Spleen (tissue), 11 donors: ENCODE measurements at regions not wholly inside any gene's neighbourhood (a gene's known extent, or its start where the extent isn't known, plus 50 kb on each side); places are given as distances from the start of the nearest gene placed in this dataset.

ENCODE experiments used
- DNase-seq: peaks from one replicate; pipeline ENCODE4 v3.0.0-alpha.2; 2020
- H3K27ac ChIP-seq, 8 donors: fragments of 200-600 bp; sonication (generic) in 7 of 8; 1 replicate in 4 of 8; 2 replicates in 4 of 8; pipeline versions ENCODE4 v1.5.0 to v1.8.0; 2016 to 2021; ENCODE audit warnings: inconsistent platforms in 4 of 8, mild to moderate bottlenecking in 4 of 8, moderate library complexity in 1 of 8
- H3K27me3 ChIP-seq, 7 donors: fragments of 200-600 bp; sonication (generic) in 6 of 7; replicated peaks in 1 of 7; 1 replicate in 4 of 7; 2 replicates in 3 of 7; pipeline versions ENCODE4 v1.5.0 to v1.8.0; 2016 to 2021; ENCODE audit warnings: inconsistent platforms in 3 of 7, mild to moderate bottlenecking in 1 of 7
- H3K36me3 ChIP-seq, 6 donors: fragments of 200-600 bp; sonication (generic) in 5 of 6; 1 replicate in 4 of 6; 2 replicates in 2 of 6; pipeline versions ENCODE4 v1.5.0 to v1.8.0; 2016 to 2021; ENCODE audit warnings: inconsistent platforms in 2 of 6
- H3K4me1 ChIP-seq, 6 donors: fragments of 200-600 bp; sonication (generic) in 5 of 6; 1 replicate in 3 of 6; 2 replicates in 3 of 6; pipeline versions ENCODE4 v1.5.0 to v1.8.0; 2016 to 2021; ENCODE audit warnings: inconsistent platforms in 3 of 6
- H3K4me3 ChIP-seq, 8 donors: fragments of 200-600 bp; sonication (generic) in 7 of 8; 1 replicate in 4 of 8; 2 replicates in 4 of 8; pipeline versions ENCODE4 v1.5.0 to v1.8.0; 2016 to 2021; ENCODE audit warnings: inconsistent platforms in 4 of 8, mild to moderate bottlenecking in 4 of 8, moderate library complexity in 2 of 8
- H3K9me3 ChIP-seq, 8 donors: fragments of 200-600 bp; sonication (generic) in 7 of 8; 1 replicate in 4 of 8; 2 replicates in 4 of 8; pipeline versions ENCODE4 v1.5.0 to v1.8.0; 2016 to 2021; ENCODE audit warnings: inconsistent platforms in 4 of 8
- POLR2A ChIP-seq, 3 donors: fragments of 450-650 bp; IDR thresholded peaks; one replicate each; pipeline ENCODE4 v1.5.1; 2017; ENCODE audit warnings: antibody characterized with exemption in 3 of 3, mild to moderate bottlenecking in 1 of 3
- POLR2AphosphoS5 ChIP-seq, 3 donors: sonication (generic); formaldehyde crosslinking; IDR thresholded peaks; one replicate each; pipeline ENCODE4 v1.5.1; 2017; ENCODE audit warnings: antibody characterized with exemption in 3 of 3
- WGBS, 5 donors: extraction: QIAGEN DNeasy Blood & Tissue Kit in 3 of 5; methylation state at CpG; one replicate each; pipeline versions ENCODE4 v1.1.5 to v1.1.7; 2013 to 2018; 5-methylcytosine and 5-hydroxymethylcytosine counted together
- intact Hi-C: fragments of 100-400 bp; cut with DNase I; formaldehyde crosslinking; loops from one replicate; pipeline ENCODE4 v1.15.0; 2023; ENCODE audit warnings: low total_unique reads
- TF ChIP-seq, protein P1 (sequence below), 11 experiments: fragments of 200-600 bp in 7 of 11; fragments of 450-650 bp in 4 of 11; sonication (generic) in 4 of 11; IDR thresholded peaks in 8 of 11; conservative IDR thresholded peaks in 3 of 11; 1 replicate in 7 of 11; 2 replicates in 4 of 11; pipeline versions ENCODE4 v1.4.0 to v1.8.0; 2016 to 2021; ENCODE audit warnings: antibody characterized with exemption in 11 of 11, inconsistent platforms in 4 of 11, mild to moderate bottlenecking in 1 of 11
- donor health status: healthy with polysubstance abuse.
- donor health status: DM: no; HTN: no; CAD: no; lungs with moderate emphysema.
- donor health status: DM: no; HTN: no; CAD: no.
- donor health status: Bipolar disorder and iron deficiency.
- donor health status: healthy.
- donor health status: DM: no; HTN: no; CAD: no.
- donor health status: DM: yes; HTN: yes; CAD: no.

DNA sequence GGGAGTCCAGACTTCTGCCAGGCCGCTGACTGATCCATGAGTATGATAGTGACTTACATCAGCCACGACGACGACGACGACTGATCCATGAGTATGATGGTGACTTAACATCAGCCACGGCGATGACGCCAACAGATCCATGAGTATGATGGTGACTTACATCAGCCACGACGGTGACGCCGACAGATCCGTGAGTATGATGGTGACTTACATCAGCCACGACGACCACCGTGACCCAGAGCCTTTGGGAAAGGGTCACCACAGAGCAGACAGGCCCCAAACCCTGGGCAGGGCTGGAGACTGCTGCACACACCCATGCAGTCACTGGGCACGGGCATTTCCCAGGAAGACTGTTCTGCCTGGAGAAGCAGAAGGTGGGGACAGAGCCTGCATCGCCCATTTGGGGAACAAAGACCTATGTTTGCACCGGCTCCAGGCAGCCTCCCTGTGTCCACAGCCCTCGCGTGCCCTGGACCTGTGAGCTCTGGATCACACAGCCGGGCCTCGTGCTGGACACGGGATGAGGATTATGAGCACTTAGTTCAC, 130.9 kb upstream of the SPACA7 start:
- TF ChIP-seq POLR2AphosphoS5 (IDR thresholded peaks at IDR 0.05) (no peak), POLR2A (IDR thresholded peaks at IDR 0.05) (no peak)
- TF ChIP-seq, protein P1, sequence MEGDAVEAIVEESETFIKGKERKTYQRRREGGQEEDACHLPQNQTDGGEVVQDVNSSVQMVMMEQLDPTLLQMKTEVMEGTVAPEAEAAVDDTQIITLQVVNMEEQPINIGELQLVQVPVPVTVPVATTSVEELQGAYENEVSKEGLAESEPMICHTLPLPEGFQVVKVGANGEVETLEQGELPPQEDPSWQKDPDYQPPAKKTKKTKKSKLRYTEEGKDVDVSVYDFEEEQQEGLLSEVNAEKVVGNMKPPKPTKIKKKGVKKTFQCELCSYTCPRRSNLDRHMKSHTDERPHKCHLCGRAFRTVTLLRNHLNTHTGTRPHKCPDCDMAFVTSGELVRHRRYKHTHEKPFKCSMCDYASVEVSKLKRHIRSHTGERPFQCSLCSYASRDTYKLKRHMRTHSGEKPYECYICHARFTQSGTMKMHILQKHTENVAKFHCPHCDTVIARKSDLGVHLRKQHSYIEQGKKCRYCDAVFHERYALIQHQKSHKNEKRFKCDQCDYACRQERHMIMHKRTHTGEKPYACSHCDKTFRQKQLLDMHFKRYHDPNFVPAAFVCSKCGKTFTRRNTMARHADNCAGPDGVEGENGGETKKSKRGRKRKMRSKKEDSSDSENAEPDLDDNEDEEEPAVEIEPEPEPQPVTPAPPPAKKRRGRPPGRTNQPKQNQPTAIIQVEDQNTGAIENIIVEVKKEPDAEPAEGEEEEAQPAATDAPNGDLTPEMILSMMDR (IDR thresholded peaks at IDR 0.05 in 8 of 11, conservative IDR thresholded peaks at IDR 0.05 in 3 of 11), result no peak
- WGBS, 5 donors, result 88 to 94% (median 90%) methylated on average over 24 to 25 of the region's 25 CpGs
- no peaks in the 10 kb centered on the region for H3K36me3 ChIP-seq

DNA sequence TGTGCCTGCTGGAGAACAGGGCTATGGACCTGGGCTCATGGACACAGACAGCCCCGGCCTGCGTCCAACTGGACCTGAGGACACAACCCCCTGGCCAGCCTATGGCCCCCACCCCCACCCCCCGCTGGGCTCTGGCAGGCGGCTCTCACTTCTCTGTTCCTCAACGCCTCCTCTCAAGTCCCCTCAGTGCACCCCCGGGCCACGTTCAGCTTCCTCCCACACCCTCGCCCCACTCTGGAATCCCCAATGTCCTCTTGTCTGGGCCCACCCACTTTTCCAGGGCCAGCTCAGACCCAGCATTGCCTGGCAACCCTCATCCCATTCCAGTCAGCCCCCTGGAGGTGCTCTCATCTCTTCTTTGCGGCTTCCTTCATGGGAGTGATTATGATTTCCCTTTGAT, 130.2 kb upstream of the SPACA7 start:
- TF ChIP-seq POLR2A (IDR thresholded peaks at IDR 0.05) (no peak), POLR2AphosphoS5 (IDR thresholded peaks at IDR 0.05) (no peak)
- TF ChIP-seq, protein P1 (IDR thresholded peaks at IDR 0.05 in 8 of 11, conservative IDR thresholded peaks at IDR 0.05 in 3 of 11), result no peak
- intact Hi-C loops, result no loop called here
- H3K36me3 ChIP-seq, result no peaks in the 10 kb centered on the region
- H3K4me3 ChIP-seq, result no peak overlapping the region
- 66 to 86% (median 76%) methylated on average over 9 of the region's 9 CpGs for WGBS, 5 donors
- no peaks in the 10 kb centered on the region for H3K4me1 ChIP-seq
- no peak overlapping the region for H3K27ac ChIP-seq
- peaks cover 0 to 11% (median 0%) of the 10 kb centered on the region in 7 donors for H3K27me3 ChIP-seq
- no peaks in the 10 kb centered on the region for H3K9me3 ChIP-seq
- DNase-seq, result peak; percentile 47

More for the DNA sequence above, 130.9 kb upstream of the SPACA7 start:
- no peaks in the 10 kb centered on the region for H3K4me1 ChIP-seq
- H3K4me3 ChIP-seq, result no peak overlapping the region
- intact Hi-C loops, result no loop called here
- no peaks in the 10 kb centered on the region for H3K9me3 ChIP-seq
- DNase-seq, result peak; percentile 67
- peaks cover 0 to 5% (median 0%) of the 10 kb centered on the region in 7 donors for H3K27me3 ChIP-seq
- H3K27ac ChIP-seq, result no peak overlapping the region

DNA sequence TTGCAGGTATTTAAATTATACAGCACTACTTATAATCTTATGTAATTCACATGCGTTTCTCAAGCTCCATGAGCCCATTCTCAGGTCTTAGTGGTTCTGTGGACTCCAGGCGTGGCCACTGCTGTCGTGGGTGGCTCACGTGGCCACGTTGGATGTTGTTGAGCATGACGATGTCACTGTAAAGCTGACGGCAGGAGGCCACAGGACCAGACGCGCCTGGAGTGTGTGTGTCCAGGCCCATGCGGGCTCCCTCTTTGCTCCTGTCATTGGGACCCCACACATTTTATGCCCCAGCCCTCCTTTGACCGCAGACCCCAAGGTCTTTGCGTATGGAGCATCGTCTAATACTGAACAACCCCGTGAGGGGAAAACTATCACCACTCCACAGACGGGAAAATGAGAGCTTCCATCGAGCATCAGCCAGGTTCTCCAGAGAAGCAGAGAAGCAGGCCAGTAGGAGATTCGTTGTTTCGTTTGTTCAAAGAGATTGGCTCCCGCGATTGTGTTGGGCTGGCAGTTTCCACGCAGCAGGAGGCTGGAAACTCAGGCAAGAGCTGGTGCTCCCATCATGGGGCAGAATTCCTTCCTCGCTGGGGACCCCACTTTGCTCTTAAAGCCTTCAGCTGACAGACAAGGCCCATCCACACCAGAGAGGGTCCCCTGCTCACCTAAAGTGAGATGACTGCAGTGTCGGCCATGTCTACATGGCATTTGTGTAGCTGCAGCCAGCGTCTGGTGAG, 129.3 kb upstream of the SPACA7 start:
- 91 to 95% (median 93%) methylated on average over 23 to 24 of the region's 24 CpGs for WGBS, 5 donors

More for the DNA sequence above, 129.3 kb upstream of the SPACA7 start:
- Histone ChIP-seq H3K27ac (no peak overlapping the region), H3K9me3 (no peaks in the 10 kb centered on the region), H3K4me3 (no peak overlapping the region), H3K27me3 (peaks cover 0 to 21% (median 0%) of the 10 kb centered on the region in 7 donors), H3K36me3 (no peaks in the 10 kb centered on the region), H3K4me1 (no peaks in the 10 kb centered on the region)
- intact Hi-C loops, result no loop called here
- TF ChIP-seq POLR2A (IDR thresholded peaks at IDR 0.05) (no peak), POLR2AphosphoS5 (IDR thresholded peaks at IDR 0.05) (no peak)
- TF ChIP-seq, protein P1 (IDR thresholded peaks at IDR 0.05 in 8 of 11, conservative IDR thresholded peaks at IDR 0.05 in 3 of 11), result no peak
- DNase-seq, result peak; percentile 51
